ENCODE measurements at regions not wholly inside any gene's neighbourhood (a gene's known extent, or its start where the extent isn't known, plus 50 kb on each side); places are given as distances from the start of the nearest gene placed in this dataset.

GRCh38 chr1:29946057-29946456 lies 709.7 kb downstream of the PTPRU start:
- no peak for TF ChIP-seq CTCF (IDR thresholded peaks at IDR 0.05; ENCODE audit: insufficient read depth, low read depth, low read length)
- TF ChIP-seq EZH2 (IDR thresholded peaks at IDR 0.05; ENCODE audit: insufficient read depth, low read length) = no peak
